OCI-LY1 (cell line): ENCODE measurements at regions not wholly inside any gene's neighbourhood (a gene's known extent, or its start where the extent isn't known, plus 50 kb on each side); places are given as distances from the start of the nearest gene placed in this dataset.

Source experiments
- H2AFZ ChIP-seq: fragments of 200-600 bp; sonication (generic), shearing (Covaris generic); 2 replicates; pipeline ENCODE4 v1.6.0; 2014; ENCODE audit warnings: antibody characterized with exemption, mild to moderate bottlenecking, low read length
- H3F3A ChIP-seq: fragments of 200-600 bp; sonication (generic), shearing (Covaris generic); 2 replicates; pipeline ENCODE4 v1.6.0; 2014; ENCODE audit warnings: mild to moderate bottlenecking, antibody characterized with exemption, low read length, moderate library complexity; ENCODE audit not compliant: insufficient read depth
- H3K27ac ChIP-seq: fragments of 200-600 bp; sonication (generic); 2 replicates; pipeline ENCODE4 v1.5.1; 2014; ENCODE audit warnings: low read length, mixed run types, mild to moderate bottlenecking, low read depth; ENCODE audit not compliant: poor library complexity, severe bottlenecking
- H3K27me3 ChIP-seq: fragments of 200-600 bp; sonication (generic); 2 replicates; pipeline ENCODE4 v1.6.0; 2014; ENCODE audit warnings: antibody characterized with exemption, mild to moderate bottlenecking, low read length, moderate library complexity; ENCODE audit not compliant: insufficient read depth
- H3K36me3 ChIP-seq: fragments of 200-600 bp; sonication (generic); 2 replicates; pipeline ENCODE4 v1.6.1; 2014; ENCODE audit warnings: mild to moderate bottlenecking, antibody characterized with exemption, low read length, moderate library complexity, mixed read lengths; ENCODE audit not compliant: insufficient read depth
- H3K4me1 ChIP-seq: fragments of 200-600 bp; sonication (generic); 2 replicates; pipeline ENCODE4 v1.5.1; 2014; ENCODE audit warnings: mild to moderate bottlenecking, low read length, moderate library complexity; ENCODE audit not compliant: insufficient read depth, severe bottlenecking
- H3K4me2 ChIP-seq: fragments of 200-600 bp; sonication (generic), shearing (Covaris generic); 2 replicates; pipeline ENCODE4 v1.6.1; 2014; ENCODE audit warnings: low read length
- H3K4me3 ChIP-seq: fragments of 200-600 bp; sonication (generic); 2 replicates; pipeline ENCODE4 v1.5.1; 2014; ENCODE audit warnings: low read length, low read depth, mild to moderate bottlenecking, mixed read lengths; ENCODE audit not compliant: poor library complexity, severe bottlenecking
- H3K79me2 ChIP-seq: fragments of 200-600 bp; shearing (Covaris generic); 2 replicates; pipeline ENCODE4 v1.6.1; 2016; ENCODE audit warnings: mixed run types, low read length, mixed read lengths; ENCODE audit not compliant: insufficient read depth
- H3K9ac ChIP-seq: fragments of 200-600 bp; sonication (generic), shearing (Covaris generic); 2 replicates; pipeline ENCODE4 v1.6.1; 2014; ENCODE audit warnings: mild to moderate bottlenecking, low read length, mixed read lengths
- H3K9me2 ChIP-seq: fragments of 200-600 bp; sonication (generic), shearing (Covaris generic); 2 replicates; pipeline ENCODE4 v1.6.1; 2014; ENCODE audit warnings: low read depth, mild to moderate bottlenecking, low read length, mixed read lengths
- H3K9me3 ChIP-seq: fragments of 200-600 bp; shearing (Covaris generic); 2 replicates; pipeline ENCODE4 v1.6.1; 2014; ENCODE audit warnings: low read length, mixed read lengths
- H4K20me1 ChIP-seq: fragments of 200-600 bp; sonication (generic), shearing (Covaris generic); 2 replicates; pipeline ENCODE4 v1.6.0; 2016; ENCODE audit warnings: mild to moderate bottlenecking, low read length; ENCODE audit not compliant: insufficient read depth
- EZH2 ChIP-seq: fragments of 200-600 bp; sonication (generic), shearing (Covaris generic); IDR thresholded peaks from 2 replicates; pipeline ENCODE4 v1.8.0; 2017; ENCODE audit warnings: borderline replicate concordance, mixed run types, mild to moderate bottlenecking, antibody characterized with exemption, low read length, moderate library complexity, mixed read lengths
- TF ChIP-seq, protein P1 (sequence below): fragments of 200-600 bp; sonication (generic), shearing (Covaris generic); IDR thresholded peaks from 2 replicates; pipeline ENCODE4 v1.5.1; 2017; ENCODE audit warnings: mild to moderate bottlenecking, antibody characterized with exemption, low read length, moderate library complexity, mixed read lengths

DNA sequence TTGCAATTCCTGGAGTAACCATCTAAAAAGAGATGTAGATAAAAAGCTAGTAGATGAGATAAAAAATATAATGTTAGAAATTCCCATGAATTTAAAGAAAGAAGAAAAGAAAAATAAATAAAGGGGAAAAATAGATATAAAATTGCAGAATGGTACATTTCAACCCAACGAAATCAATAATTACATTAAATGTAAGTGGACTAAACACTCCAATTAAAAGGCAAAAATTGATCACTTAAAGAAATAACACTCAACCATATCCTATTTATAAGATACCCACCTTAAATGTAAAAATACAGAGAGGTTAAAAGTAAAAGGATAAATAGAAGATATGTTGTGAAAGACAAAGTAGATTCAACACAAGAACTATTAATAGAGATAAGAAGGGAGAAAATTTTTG is 150.5 kb upstream of the GRIK3 start:
- Histone ChIP-seq H3K4me2 (no peak overlapping the region), H3K27ac (no peak overlapping the region), H4K20me1 (no peaks in the 10 kb centered on the region), H3K9ac (no peak overlapping the region), H3K36me3 (no peaks in the 10 kb centered on the region), H2AFZ (no peak overlapping the region), H3F3A (no peaks in the 10 kb centered on the region), H3K79me2 (no peaks in the 10 kb centered on the region), H3K4me1 (no peaks in the 10 kb centered on the region), H3K27me3 (no peaks in the 10 kb centered on the region; the same call in 1 of the 2 replicates), H3K4me3 (no peak overlapping the region), H3K9me3 (no peaks in the 10 kb centered on the region), H3K9me2 (no peaks in the 10 kb centered on the region)
- no peak for TF ChIP-seq EZH2
- TF ChIP-seq, protein P1, sequence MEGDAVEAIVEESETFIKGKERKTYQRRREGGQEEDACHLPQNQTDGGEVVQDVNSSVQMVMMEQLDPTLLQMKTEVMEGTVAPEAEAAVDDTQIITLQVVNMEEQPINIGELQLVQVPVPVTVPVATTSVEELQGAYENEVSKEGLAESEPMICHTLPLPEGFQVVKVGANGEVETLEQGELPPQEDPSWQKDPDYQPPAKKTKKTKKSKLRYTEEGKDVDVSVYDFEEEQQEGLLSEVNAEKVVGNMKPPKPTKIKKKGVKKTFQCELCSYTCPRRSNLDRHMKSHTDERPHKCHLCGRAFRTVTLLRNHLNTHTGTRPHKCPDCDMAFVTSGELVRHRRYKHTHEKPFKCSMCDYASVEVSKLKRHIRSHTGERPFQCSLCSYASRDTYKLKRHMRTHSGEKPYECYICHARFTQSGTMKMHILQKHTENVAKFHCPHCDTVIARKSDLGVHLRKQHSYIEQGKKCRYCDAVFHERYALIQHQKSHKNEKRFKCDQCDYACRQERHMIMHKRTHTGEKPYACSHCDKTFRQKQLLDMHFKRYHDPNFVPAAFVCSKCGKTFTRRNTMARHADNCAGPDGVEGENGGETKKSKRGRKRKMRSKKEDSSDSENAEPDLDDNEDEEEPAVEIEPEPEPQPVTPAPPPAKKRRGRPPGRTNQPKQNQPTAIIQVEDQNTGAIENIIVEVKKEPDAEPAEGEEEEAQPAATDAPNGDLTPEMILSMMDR = no peak

DNA sequence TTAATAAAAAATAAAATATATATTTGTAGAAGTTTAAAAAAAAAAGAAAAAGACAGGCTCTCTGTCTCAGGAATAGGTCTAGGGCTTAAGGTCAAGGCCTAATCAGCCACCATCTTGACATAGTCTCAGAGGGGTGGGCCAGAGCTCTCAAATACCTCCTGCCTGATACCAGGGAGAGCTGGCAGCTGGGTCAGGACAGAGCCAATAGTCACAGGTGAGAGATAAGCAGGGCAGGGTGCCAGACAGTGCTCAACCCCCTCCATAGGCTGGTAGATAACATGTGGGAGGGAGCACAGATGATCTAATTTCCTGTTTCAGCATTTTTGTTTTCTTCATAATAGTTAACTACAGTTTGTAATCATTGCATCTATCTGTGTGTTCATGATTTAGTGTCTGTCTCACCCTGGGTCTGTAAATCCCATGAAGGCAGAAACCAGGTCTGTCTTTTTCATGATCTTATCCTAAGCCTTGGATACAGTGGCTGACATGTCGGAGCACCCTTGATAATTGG is 152.0 kb upstream of the GRIK3 start:
- H3K27me3 ChIP-seq = no peaks in the 10 kb centered on the region; the same call in 1 of the 2 replicates
- no peak overlapping the region for H3K4me2 ChIP-seq
- no peaks in the 10 kb centered on the region for H3K4me1 ChIP-seq
- no peaks in the 10 kb centered on the region for H3F3A ChIP-seq
- no peak overlapping the region for H3K4me3 ChIP-seq
- H3K9ac ChIP-seq = no peak overlapping the region
- H3K79me2 ChIP-seq = no peaks in the 10 kb centered on the region
- TF ChIP-seq, protein P1 = no peak
- no peak for TF ChIP-seq EZH2
- no peaks in the 10 kb centered on the region for H3K36me3 ChIP-seq
- H3K9me3 ChIP-seq = no peaks in the 10 kb centered on the region
- H3K9me2 ChIP-seq = no peaks in the 10 kb centered on the region
- no peaks in the 10 kb centered on the region for H4K20me1 ChIP-seq
- no peak overlapping the region for H2AFZ ChIP-seq
- H3K27ac ChIP-seq = no peak overlapping the region

DNA sequence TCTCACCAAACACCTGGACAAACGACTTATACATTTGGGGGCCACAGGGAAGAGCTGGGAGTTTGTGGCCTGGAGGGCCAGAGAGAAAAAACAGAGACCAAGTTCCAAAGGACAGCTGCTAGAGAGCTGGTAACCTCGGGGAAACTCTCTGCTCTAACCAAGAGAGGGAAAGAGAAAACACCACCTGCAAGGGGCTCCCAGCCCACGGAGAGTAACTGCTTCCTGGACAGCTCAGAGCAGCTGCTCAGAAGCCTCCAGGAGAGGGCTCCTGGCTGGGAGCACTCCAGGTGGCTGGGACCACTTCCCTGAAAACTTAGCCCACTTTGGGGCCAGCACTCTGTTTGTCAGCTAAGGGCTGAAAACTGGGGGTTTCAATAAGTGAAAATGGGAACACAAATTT is 154.8 kb upstream of the GRIK3 start:
- H3K4me1 ChIP-seq = no peaks in the 10 kb centered on the region
- H4K20me1 ChIP-seq = no peaks in the 10 kb centered on the region
- no peaks in the 10 kb centered on the region for H3K79me2 ChIP-seq
- no peaks in the 10 kb centered on the region for H3K27me3 ChIP-seq
- no peak overlapping the region for H3K9ac ChIP-seq
- H3K4me3 ChIP-seq = no peak overlapping the region
- no peaks in the 10 kb centered on the region for H3K9me3 ChIP-seq
- no peaks in the 10 kb centered on the region for H3K36me3 ChIP-seq
- H3K9me2 ChIP-seq = no peaks in the 10 kb centered on the region
- no peak overlapping the region for H3K27ac ChIP-seq
- H2AFZ ChIP-seq = no peak overlapping the region
- TF ChIP-seq, protein P1 = no peak
- TF ChIP-seq EZH2 = no peak
- no peak overlapping the region for H3K4me2 ChIP-seq
- H3F3A ChIP-seq = no peaks in the 10 kb centered on the region
